Activated CD4-positive, alpha-beta T cell treated with anti-CD3 and anti-CD28 coated beads for 4 hours (primary cell): ENCODE measurements at regions not wholly inside any gene's neighbourhood (a gene's known extent, or its start where the extent isn't known, plus 50 kb on each side); places are given as distances from the start of the nearest gene placed in this dataset.
"Not testable (repeated sequence)": the region's sequence is repeated elsewhere in the genome, so short reads cannot be mapped to it uniquely, and the experiment has no call there.

Experiments
- DNase-seq, 2 donors: peaks; one replicate each; pipeline ENCODE4 v3.0.0-alpha.2; 2020

DNA sequence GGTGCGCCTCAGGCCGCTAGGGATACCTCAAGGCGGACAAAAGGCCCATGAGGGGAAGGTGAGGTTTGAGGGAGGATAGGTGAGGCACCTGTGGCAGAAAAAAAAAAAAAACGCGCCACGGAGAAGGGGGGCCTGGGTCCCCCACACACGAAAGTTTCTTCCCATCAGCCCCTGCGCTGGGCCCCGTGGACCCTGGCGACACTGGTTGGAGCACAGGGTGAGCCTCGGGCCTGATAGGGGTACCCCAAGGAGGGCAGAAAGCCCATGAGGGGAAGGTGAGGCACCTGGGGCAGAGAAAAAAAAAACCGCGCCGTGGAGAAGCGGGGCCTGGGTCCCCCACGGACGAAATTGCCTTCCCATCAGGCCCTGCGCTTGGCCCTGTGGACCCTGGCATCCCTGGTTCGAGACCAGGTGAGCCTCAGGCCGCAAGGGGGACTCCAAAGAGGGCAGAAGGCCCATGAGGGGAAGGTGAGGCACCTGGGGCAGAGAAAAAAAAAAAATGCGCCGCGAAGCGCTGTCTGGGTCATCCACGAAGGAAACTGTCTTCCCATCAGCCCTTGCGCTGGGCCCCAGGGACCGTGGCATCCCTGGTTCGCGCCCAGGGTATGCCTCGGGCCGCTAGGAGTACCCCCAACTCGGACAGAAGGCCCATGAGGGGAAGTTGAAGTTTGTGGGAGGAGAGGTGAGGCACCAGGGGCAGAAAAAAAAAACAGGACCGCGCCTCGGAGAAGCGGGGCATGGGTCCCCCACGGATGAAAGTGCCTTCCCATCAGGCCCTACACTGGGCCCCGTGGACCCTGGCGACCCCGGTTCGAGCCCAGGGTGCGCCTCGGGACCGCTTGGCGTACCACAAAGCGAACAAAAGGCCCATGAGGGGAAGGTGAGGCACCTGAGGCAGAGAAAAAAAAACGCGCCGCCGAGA, 226.2 kb downstream of the CCDC74A start:
- no peak for DNase-seq

DNA sequence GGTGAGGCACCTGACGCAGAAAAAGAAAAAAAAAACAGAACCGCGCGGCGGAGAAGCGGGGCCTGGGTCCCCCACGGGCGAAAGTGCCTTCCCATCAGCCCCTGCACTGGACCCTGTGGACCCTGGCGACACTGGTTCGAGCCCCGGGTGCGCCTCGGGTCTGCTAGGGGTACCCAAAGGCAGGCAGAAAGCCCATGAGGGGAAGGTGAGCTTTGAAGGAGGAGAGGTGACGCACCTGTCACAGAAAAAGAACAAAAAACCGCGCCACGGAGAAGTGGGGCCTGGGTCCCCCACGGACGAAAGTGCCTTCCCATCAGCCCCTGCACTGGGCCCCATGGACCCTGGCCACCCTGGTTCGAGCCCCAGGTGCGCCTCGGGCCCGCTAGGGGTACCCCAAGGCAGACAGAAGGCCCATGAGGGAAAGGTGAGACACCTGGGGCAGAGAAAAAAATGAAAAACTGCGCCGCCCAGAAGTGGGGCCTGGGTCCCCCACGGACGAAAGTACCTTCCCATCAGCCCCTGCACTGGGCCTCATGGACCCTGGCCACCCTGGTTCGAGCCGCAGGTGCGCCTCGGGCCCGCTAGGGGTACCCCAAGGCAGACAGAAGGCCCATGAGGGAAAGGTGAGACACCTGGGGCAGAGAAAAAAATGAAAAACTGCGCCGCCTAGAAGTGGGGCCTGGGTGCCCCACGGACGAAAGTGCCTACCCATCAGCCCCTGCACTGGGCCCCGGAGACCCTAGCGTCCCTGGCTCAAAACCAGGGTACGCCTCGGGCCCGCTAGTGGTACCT, 227.4 kb downstream of the CCDC74A start:
- DNase-seq = no peak

DNA sequence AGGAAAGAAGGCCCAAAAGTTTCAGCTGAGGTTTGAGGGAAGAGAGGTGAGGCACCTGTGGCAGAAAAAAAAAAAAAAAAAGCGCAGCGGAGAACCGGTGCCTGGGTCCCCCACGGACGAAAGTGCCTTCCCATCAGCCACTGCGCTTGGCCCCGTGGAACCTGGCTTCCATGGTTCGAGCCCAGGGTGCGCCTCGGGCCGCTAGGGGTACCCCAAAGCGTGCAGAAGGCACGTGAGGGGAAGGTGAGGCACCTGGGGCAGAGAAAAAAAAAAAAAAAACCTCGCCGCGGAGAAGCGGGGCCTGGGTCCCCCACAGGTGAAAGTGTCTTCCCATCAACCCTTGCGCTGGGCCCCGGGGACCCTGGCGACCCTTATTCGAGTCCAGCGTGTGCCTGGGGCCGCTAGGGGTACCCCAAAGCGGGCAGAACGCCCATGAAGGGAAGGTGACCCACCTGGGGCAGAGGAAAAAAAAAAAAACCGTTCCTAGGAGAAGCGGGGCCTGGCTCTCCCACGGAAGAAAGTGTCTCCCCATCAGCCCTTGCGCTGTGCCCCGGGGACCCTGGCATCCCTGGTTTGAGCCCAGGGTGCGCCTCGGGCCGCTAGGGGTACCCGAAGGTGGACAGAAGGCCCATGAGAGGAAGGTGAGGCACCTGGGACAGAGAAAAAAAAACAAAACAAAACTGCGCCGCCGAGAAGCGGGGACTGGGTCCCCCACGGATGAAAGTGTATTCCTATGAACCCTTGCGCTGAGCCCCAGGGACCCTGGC, 228.6 kb downstream of the CCDC74A start:
- DNase-seq = no peak

DNA sequence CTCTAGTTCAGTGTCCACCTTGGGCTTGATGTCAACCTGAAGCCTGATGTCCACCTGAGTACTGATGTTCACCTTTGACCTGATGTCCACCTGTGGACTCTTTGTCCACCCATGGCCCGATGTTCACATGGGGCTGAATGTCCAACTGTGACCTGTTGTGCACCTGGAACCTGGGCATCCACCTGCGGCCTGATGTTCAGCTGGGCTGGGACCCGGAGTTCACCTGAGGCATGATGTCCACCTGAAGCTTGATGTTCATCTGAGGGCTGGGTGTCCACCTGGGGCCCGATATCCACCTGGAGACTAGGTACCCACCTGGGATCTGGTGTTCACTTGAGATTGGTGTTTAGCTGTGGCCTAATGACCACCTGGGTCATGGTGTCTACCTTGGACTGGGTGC, 231.3 kb downstream of the CCDC74A start:
- not testable (repeated sequence) for DNase-seq

DNA sequence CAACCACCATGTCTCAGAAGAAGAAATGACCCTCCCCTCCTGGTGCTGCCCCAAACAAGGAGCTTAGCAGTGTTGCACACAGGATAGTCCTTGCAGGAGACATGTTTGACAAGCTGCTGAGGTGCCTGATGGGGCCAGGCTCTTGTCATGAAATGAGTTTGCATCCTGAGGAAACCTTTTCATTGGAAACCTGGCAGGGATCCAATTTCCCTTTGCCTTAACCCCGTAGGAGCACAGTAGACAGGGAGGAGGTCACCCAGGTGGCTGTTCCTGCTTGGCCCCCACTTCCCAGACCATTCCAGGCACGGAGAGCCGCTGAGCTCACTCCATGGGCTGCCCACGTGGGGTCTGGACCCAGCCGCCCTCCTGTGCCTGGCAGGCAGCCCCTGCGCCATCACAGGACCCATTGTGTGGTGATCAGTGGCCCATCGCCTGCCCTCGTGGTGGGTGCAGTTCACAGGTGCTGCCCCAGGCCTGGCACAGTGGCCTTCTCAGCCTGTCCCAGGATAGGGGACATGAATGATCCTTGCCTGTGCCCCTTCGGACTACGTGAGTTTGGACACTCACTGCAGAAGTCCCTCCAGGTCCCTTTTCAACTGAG, 247.4 kb downstream of the CCDC74A start:
- not testable (repeated sequence) for DNase-seq

DNA sequence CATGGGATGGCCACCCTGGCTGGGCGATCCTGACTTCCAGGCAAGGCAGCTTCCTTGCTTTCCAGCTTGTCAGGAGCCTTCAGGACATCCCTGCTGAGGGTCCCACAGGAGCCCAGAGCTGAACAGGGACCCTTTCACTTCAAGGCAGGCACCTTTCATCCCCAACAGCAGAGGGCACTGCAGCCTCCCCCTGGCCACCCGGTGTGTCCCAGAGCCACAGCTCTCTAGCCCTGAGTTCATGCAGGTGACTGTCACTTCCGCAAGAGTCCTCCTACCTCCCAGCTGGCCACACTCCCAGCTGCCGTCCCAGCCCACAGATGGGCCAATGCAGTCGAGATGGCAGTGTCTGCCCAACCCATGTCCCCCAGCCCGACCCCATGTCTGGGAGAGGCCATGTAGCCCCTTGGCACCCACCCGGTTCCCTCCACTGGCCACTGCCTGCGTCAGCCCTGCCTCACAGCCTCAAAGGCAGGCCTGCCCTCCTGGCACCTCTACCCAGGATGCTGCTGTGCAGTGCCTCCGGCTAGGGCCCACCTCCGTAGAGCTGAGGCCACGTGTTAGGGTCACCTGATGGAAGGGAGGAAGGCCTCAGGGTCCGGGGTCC, 248.3 kb downstream of the CCDC74A start:
- DNase-seq = not testable (repeated sequence)

DNA sequence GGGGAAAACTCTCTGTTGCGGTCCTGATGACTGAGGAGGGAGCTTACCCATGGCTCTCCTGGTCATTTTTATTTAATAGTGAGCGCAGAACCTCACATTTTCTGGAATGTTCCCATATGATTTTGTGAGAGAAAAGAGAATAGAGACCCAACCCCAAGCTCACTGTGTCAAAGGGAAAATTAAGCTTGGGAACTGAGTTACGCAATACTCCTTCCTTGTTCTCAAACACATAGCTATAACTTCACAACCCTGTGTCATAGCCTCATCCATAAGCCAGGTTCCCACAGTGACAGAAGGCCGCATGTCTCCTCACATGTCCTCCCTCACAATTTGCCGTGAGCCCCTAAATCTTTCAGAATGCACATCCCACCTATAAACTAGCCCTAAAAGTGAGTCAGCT, 252.8 kb downstream of the CCDC74A start:
- not testable (repeated sequence) for DNase-seq

DNA sequence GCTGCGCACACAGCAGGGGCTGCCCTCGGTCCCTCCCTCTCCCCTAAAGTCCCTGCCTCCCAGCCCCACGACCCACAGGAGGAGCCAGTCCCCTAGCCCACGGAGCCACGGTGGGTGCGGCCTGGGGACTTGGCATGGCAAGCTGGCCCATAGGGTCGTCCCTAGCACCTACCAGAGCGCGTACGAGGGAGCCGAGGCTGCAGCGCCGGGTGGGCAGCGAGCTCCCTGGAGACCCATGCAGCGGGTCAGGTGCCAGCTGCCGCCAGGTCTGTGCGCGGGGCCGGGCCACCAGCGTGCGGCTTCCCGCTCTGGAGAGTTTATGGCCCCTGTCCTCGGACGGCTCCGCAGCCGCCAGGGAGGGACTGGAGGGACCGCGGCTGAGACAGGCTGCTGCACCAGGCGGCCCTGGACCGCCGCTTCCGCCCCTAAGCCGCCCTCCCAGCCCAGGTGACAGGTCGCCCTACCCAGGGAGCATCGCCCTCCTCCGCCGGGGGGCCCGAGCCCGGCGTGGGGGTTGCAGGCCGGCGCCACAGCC, 273.6 kb downstream of the CCDC74A start:
- DNase-seq = peak in 1 of 2 donors; percentile 3

DNA sequence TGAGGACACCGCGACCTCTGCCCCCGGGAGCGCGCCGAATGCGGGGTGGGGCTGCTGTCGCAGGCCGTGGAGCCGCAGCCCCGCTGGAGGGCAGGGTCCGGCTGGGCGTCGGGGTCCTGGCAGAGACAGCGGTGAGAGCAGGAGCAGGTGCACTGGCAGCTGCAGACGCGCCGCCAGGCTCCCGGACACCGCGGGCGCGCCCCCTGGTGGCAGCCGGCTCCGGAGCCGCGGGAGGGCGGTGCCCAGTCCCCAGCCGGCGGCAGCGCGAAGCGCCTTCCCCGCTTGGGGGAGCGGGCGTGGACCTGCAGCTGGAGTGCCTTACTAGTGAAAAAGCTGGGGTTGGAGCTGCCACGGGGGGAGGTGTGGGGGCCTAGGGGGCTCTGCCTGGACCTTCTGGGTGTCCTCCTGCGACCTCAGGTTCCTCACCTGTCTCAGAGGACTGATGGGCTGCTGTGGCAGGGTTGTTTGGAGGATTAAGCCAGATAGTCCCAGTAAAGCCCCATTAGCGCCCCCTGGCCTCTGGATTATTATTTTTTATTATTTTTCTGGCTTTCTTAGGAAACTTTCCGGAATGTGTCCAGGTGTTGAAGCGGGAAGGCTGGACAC, 274.2 kb downstream of the CCDC74A start:
- peak; percentile 67 to 69 for DNase-seq

DNA sequence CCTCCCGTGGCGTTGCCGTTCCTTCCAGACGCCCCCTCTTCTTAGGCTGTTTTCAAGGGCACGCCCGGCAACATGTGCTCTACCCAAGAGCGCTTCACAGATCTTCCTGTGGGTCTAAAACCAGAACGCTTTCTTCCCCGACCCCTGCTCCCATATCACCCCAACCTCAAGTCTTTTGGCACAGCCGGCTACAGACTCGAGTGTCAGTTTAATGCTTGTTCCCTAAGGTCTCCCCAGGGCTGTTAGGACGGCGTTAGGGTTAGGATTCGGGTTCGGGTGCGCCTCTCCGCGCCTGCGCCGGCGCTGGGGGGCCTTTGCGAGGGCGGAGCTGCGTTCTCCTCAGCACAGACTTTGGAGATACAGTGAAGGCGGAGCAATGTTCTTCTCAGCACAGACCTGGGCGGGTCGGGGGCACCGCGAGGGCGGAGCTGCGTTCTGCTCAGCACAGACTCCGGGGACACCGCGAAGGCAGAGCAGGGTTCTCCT, 274.7 kb downstream of the CCDC74A start:
- DNase-seq = peak; percentile 24 to 29

DNA sequence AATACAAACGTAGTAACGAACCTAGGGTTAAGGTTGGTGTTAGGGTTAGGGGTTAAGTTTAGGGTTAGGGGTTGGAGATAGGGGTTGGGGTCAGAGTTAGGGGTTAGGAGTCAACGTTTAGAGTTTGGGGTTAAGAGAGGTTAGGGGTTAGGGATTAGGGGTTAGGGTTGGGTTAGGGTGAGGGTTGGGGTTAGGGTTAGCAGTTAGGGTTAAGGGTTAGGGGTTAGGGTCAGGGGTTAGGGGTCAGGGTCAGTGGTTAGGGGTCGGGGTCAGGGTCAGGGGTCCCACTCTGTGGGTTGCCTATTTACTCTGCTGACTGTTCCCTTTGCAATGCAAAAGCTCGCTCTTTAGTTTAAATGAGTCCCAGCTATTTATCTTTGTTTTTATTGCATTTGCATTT, 275.5 kb downstream of the CCDC74A start:
- DNase-seq = not testable (repeated sequence)

DNA sequence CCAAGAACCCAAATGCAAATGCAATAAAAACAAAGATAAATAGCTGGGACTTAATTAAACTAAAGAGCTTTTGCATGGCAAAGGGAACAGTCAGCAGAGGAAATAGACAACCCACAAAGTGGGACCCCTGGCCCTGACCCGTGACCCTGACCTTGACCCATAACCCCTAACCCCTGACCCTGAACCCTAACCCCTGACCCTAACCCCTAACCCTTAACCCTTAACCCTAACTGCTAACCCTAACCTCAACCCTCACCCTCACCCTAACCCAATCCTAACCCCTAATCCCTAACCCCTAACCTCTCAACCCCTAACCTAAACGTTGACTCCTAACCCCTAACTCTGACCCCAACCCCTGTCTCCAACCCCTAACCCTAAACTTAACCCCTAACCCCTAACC, 284.9 kb downstream of the CCDC74A start:
- DNase-seq = not testable (repeated sequence)

DNA sequence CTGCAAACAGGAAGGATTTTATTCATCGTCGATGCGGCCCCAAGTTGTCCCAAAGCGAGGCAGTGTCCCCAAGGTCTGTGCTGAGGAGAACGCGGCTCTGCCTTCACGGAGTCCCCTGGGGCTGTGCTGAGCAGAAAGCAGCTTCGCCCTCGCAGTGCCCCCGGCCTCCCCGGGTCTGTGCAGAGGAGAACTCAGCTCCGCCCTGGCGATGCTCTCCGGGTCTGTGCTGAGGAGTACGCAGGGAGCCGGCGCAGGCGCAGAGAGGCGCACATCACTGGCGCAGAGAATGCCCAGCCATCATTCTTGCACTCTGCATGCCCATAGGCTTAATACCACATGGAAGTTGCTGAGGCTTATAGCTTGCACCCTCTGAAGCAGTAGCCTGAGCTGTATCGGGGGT, 285.7 kb downstream of the CCDC74A start:
- DNase-seq = not testable (repeated sequence)

DNA sequence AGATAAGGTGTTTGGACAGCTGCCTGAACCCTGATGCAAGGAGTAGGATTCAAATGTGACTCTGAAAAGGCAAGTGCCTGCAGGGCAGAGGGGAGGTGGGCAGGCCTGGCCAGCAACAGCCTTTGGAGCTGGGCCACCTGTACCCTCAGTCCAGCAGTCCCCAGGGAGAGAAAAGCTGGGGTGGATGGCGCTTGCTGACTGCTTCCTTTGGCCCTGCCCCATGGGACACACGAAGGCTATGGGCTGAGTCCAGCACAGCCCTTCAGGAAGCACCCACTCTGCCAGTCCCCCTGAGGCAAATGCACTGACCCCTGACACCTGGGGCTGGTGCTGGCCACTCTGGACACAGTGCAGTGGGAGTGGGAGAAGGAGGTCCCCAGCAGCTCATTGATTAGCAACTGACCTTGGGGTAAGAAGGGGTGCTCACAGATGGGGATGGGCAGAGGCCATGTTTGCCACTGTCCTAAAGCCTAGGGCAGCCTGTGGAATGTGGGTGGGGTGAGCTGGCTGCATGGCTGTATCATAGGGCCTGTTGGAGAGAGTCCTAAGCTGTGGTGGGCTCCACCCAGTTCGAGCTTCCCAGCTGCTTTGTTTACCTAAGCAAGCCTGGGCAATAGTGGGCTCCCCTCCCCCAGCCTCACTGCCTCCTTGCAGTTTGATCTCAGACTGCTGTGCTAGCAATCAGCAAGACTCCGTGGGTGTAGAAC, 290.7 kb downstream of the CCDC74A start:
- not testable (repeated sequence) for DNase-seq

DNA sequence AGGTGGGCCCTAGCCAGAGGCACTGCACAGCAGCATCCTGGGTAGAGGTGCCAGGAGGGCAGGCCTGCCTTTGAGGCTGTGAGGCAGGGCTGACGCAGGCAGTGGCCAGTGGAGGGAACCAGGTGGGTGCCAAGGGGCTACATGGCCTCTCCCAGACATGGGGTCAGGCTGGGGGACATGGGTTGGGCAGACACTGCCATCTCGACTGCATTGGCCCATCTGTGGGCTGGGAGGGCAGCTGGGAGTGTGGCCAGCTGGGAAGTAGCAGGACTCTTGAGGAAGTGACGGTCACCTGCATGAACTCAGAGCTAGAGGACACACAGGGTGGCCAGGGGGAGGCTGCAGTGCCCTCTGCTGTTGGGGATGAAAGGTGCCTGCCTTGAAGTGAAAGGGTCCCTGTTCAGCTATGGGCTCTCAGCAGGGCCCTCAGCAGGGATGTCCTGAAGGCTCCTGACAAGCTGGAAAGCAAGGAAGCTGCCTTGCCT, 294.6 kb downstream of the CCDC74A start:
- DNase-seq = not testable (repeated sequence)

DNA sequence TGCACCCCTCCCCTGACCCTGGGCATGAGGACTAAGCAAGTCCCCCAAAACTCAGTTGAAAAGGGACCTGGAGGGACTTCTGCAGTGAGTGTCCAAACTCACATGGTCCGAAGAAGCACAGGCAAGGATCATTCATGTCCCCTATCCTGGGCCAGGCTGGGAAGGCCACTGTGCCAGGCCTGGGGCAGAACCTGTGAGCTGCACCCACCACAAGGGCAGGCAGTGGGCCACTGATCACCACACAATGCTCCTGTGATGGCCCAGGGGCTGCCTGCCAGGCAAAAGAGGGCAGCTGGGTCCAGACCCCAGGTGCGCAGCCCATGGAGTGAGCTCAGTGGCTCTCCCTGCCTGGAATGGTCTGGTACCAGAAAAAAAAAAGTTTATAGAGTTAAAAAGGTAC, 295.4 kb downstream of the CCDC74A start:
- not testable (repeated sequence) for DNase-seq

DNA sequence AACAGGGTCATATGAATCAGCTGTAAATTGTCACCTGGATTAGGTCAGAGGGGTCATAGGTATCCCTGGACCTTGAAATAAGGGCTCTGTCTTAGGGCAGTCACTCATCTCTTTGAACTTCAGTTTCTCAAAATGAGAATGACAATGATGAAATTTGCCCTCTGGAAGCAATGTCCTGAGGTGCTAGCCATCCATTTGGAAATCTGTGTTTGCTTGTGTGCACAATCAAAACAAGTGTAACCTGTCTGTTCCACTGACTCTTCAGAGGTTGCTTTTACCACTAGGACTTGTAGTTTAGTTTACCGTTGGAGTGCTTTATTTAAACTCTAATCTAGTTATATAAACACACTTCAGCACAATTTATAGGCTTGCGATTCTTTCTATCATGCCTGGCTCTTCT, 297.3 kb downstream of the CCDC74A start:
- not testable (repeated sequence) for DNase-seq

DNA sequence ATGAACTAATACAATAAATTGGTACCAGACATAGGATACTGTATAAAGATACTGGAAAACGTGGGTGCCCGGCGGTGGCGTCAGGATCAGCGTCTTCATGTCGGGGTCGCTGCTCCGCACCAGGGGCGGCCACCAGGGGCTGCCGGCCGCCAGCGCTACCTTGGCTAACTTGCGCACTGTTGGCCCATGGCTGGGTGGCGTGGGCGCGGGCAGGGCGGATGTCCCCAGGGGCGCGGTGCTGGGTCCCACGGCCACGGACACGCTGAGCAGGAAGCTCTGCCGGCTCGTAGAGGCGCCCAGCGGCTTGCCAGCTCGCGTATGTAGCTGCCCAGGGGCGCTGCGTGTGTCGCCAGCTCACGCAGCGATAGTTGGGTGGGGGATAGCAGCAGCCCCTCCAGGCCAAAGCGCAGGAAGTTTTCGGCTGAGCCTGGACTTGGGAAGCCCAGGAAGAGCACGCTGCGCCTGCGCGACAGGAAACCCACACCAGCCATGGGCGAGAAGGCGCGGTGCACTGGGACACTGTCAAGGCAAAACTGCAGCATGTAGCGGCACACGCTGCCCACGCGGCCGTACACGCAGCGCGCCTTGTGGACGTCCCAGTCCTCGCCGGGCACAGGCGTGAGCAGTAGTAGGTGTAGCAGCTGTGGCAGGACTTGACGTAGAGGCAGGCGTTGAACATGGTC, 299.9 kb downstream of the CCDC74A start:
- no peak for DNase-seq

DNA sequence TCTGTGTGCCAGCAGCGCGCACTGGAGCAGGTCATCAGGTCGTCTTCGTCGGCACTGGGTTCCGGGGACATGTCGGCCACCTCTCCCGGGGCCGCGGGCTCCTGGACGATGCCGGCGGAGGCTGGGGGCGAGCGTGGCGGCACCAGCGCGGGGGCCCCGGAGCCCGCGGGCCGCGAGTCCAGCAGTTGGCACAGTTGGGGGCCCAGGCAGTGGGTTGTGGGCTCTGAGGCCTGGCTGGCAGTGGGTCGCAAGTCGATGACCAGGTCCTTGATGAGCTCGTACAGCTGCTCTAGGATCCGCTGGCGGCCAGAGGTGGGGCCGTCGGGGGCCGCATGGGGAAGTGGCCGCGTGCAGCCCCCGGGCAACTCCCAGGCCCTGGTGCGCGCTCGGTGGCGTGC, 300.5 kb downstream of the CCDC74A start:
- no peak for DNase-seq
